ENCODE measurements at regions not wholly inside any gene's neighbourhood (a gene's known extent, or its start where the extent isn't known, plus 50 kb on each side); places are given as distances from the start of the nearest gene placed in this dataset.

GRCh38 chr13:22060187-22060586 is 389.3 kb downstream of the FGF9 start:
- TF ChIP-seq POLR2A (IDR thresholded peaks at IDR 0.05) (no peak), CTCF (IDR thresholded peaks at IDR 0.05) (no peak), POLR2AphosphoS5 (IDR thresholded peaks at IDR 0.05) (no peak)
